SK-N-SH (cell line): ENCODE measurements at regions not wholly inside any gene's neighbourhood (a gene's known extent, or its start where the extent isn't known, plus 50 kb on each side); places are given as distances from the start of the nearest gene placed in this dataset.

ENCODE experiments used
- CTCF ChIA-PET: fragments of 300-600, 350-600 bp; formaldehyde crosslinking; extraction: SDS; loops from one replicate; lab custom pipeline; 2021; lab: Yijun Ruan, JAX
- POLR2A ChIA-PET: fragments of 350-600 bp; sonication (Branson Sonifier 250); formaldehyde crosslinking; extraction: SDS; loops from one replicate; lab custom pipeline; 2020; ENCODE audit warnings: antibody characterized with exemption, inconsistent platforms; lab: Yijun Ruan, JAX
- DNase-seq: peaks from one replicate; pipeline ENCODE4 v3.0.0; 2012
- H2AFZ ChIP-seq: fragments of 200-600 bp; sonication (generic); 2 replicates; pipeline ENCODE4 v1.8.1; 2016; ENCODE audit warnings: antibody characterized with exemption, mild to moderate bottlenecking, low read depth
- H3F3A ChIP-seq: fragments of 200-600 bp; sonication (generic); replicated peaks from 2 replicates; pipeline ENCODE3; 2016; ENCODE audit warnings: antibody characterized with exemption, mild to moderate bottlenecking; ENCODE audit not compliant: insufficient read depth
- H3K27ac ChIP-seq, 2 experiments: fragments of 200-500 bp in 1 of 2; fragments of 200-600 bp in 1 of 2; sonication (Bioruptor generic) in 1 of 2; sonication (generic), shearing (Covaris generic) in 1 of 2; 2 replicates each; pipeline versions ENCODE4 v1.5.1 to v1.6.1; 2014 to 2016; ENCODE audit warnings: low read depth in 2 of 2, inconsistent platforms in 1 of 2, low read length in 1 of 2, mild to moderate bottlenecking in 1 of 2, mixed read lengths in 1 of 2
- H3K27me3 ChIP-seq: fragments of 200-600 bp; sonication (generic), shearing (Covaris generic); 2 replicates; pipeline ENCODE4 v1.6.1; 2016; ENCODE audit warnings: mixed run types; ENCODE audit not compliant: insufficient read depth
- H3K36me3 ChIP-seq, 2 experiments: fragments of 200-500 bp in 1 of 2; fragments of 200-600 bp in 1 of 2; sonication (Bioruptor generic) in 1 of 2; sonication (generic) in 1 of 2; replicated peaks in 1 of 2; 2 replicates each; pipeline versions ENCODE3 to v1.5.1; 2014 to 2016; ENCODE audit warnings: low read length in 1 of 2, mild to moderate bottlenecking in 1 of 2; ENCODE audit not compliant: insufficient read depth in 2 of 2, control insufficient read depth in 1 of 2
- H3K4me1 ChIP-seq, 2 experiments: fragments of 200-500 bp in 1 of 2; fragments of 200-600 bp in 1 of 2; sonication (Bioruptor generic) in 1 of 2; sonication (generic), shearing (Covaris generic) in 1 of 2; 2 replicates each; pipeline versions ENCODE4 v1.5.1 to v1.6.1; 2014 to 2016; ENCODE audit warnings: low read depth in 1 of 2, low read length in 1 of 2, mixed run types in 1 of 2; ENCODE audit not compliant: insufficient read depth in 2 of 2, control insufficient read depth in 1 of 2
- H3K4me2 ChIP-seq: fragments of 200-600 bp; sonication (generic), shearing (Covaris generic); 2 replicates; pipeline ENCODE4 v1.6.1; 2017; ENCODE audit warnings: mixed run types
- H3K4me3 ChIP-seq, 2 experiments: fragments of 200-500 bp in 1 of 2; fragments of 200-600 bp in 1 of 2; sonication (Bioruptor generic) in 1 of 2; sonication (generic), shearing (Covaris generic) in 1 of 2; 2 replicates each; pipeline versions ENCODE4 v1.5.1 to v1.8.1; 2014 to 2016; ENCODE audit warnings: low read depth in 2 of 2, inconsistent platforms in 1 of 2, low read length in 1 of 2, mild to moderate bottlenecking in 1 of 2, mixed read lengths in 1 of 2, moderate library complexity in 1 of 2
- H3K79me2 ChIP-seq: fragments of 200-600 bp; sonication (generic); 2 replicates; pipeline ENCODE4 v1.8.1; 2017; ENCODE audit warnings: mild to moderate bottlenecking; ENCODE audit not compliant: insufficient read depth
- H3K9ac ChIP-seq: fragments of 200-600 bp; sonication (generic); 2 replicates; pipeline ENCODE4 v1.6.1; 2017; ENCODE audit warnings: mixed run types
- H3K9me2 ChIP-seq: fragments of 200-600 bp; sonication (generic); 2 replicates; pipeline ENCODE4 v1.6.1; 2017; ENCODE audit warnings: mixed run types
- H3K9me3 ChIP-seq: fragments of 200-600 bp; sonication (generic); 2 replicates; pipeline ENCODE4 v1.6.1; 2017; ENCODE audit warnings: mixed run types, mild to moderate bottlenecking, moderate library complexity
- H4K20me1 ChIP-seq: fragments of 200-600 bp; sonication (generic); 2 replicates; pipeline ENCODE4 v1.6.1; 2017; ENCODE audit warnings: mild to moderate bottlenecking, mixed run types; ENCODE audit not compliant: insufficient read depth
- CHD2 ChIP-seq: fragments of 150-350 bp; IDR thresholded peaks from 2 replicates; pipeline ENCODE4 v1.6.1; 2018; ENCODE audit warnings: low read length; ENCODE audit not compliant: partially characterized antibody
- ELF1 ChIP-seq: IDR thresholded peaks from 2 replicates; pipeline ENCODE4 v1.4.0; 2012
- EP300 ChIP-seq, 2 experiments: IDR thresholded peaks; 2 replicates each; pipeline versions ENCODE4 v1.4.0 to v1.6.1; 2012; ENCODE audit warnings: borderline replicate concordance in 1 of 2, low read depth in 1 of 2, low read length in 1 of 2
- EZH2phosphoT487 ChIP-seq: fragments of 200-600 bp; sonication (generic); IDR thresholded peaks from 2 replicates; pipeline ENCODE4 v1.6.1; 2017; ENCODE audit warnings: low read depth, mixed run types, mild to moderate bottlenecking, antibody characterized with exemption, moderate library complexity, borderline replicate concordance
- FOXJ3 ChIP-seq: sonication (generic); formaldehyde crosslinking; IDR thresholded peaks from 2 replicates; pipeline ENCODE4 v1.5.1; 2020; ENCODE audit warnings: mild to moderate bottlenecking, missing genetic modification reagents
- FOXM1 ChIP-seq: IDR thresholded peaks from 2 replicates; pipeline ENCODE4 v1.4.0; 2012; ENCODE audit warnings: low read depth, mild to moderate bottlenecking
- JUND ChIP-seq: IDR thresholded peaks from 2 replicates; pipeline ENCODE4 v1.4.0; 2012
- MXI1 ChIP-seq: IDR thresholded peaks from 2 replicates; pipeline ENCODE4 v1.6.1; 2012; ENCODE audit warnings: mild to moderate bottlenecking, low read depth, low read length, improper control_type of control experiment
- RCOR1 ChIP-seq: fragments of 150-350 bp; IDR thresholded peaks from 2 replicates; pipeline ENCODE4 v1.6.1; 2017; ENCODE audit warnings: antibody characterized with exemption, low read length
- RXRA ChIP-seq: IDR thresholded peaks from 2 replicates; pipeline ENCODE4 v1.4.0; 2012; ENCODE audit warnings: low read depth, mild to moderate bottlenecking, borderline replicate concordance
- SIN3A ChIP-seq: IDR thresholded peaks from 2 replicates; pipeline ENCODE4 v1.6.1; 2012; ENCODE audit warnings: low read depth, mild to moderate bottlenecking, low read length, moderate library complexity, borderline replicate concordance
- SMC3 ChIP-seq: IDR thresholded peaks from 2 replicates; pipeline ENCODE4 v1.6.1; 2012; ENCODE audit warnings: low read depth, low read length, improper control_type of control experiment
- TAF1 ChIP-seq: IDR thresholded peaks from 2 replicates; pipeline ENCODE4 v1.6.1; 2012; ENCODE audit warnings: low read depth, mild to moderate bottlenecking, low read length, moderate library complexity, borderline replicate concordance
- TCF12 ChIP-seq: IDR thresholded peaks from 2 replicates; pipeline ENCODE4 v1.4.0; 2012
- WGBS: methylation state at CpG from one replicate; pipeline ENCODE4 v1.1.6; 2017; ENCODE audit warnings: low lambda C conversion rate; 5-methylcytosine and 5-hydroxymethylcytosine counted together
- TF ChIP-seq, protein P1 (sequence below): IDR thresholded peaks from 2 replicates; pipeline ENCODE4; 2012
- TF ChIP-seq, protein P2 (sequence below): fragments of 150-350 bp; IDR thresholded peaks from 2 replicates; pipeline ENCODE4 v1.6.1; 2017; ENCODE audit warnings: antibody characterized with exemption, low read length, low read depth, borderline replicate concordance

DNA sequence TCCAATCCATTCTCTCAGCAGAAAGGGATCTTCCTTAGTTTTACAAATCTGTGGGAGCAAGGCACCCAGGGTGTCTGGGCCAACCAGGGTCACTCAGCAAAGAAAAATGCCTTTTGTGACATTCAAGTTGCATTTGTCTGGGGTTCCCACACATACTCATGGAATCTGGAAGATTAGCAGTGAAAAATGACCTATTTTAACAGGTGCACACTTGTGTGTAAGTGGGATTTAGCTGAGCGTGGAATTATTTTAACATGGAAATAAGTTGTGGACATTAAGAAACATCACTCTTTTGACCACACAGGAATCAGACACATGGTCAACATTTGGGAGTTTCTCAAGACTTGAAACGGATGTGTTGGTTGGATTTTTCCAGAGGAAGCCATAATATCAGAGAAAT is 234.9 kb downstream of the OPA1 start:
- Histone ChIP-seq H3K27ac (no peak overlapping the region), H3K4me2 (no peak overlapping the region), H3K4me1 (peaks cover 0 to 8% of the 10 kb centered on the region in 2 experiments; a peak in 2 of 4 replicates), H4K20me1 (no peaks in the 10 kb centered on the region), H3K9me2 (no peaks in the 10 kb centered on the region), H3K4me3 (no peak overlapping the region), H3K79me2 (no peaks in the 10 kb centered on the region)
- POLR2A ChIA-PET: no interaction called here
- no peak for TF ChIP-seq FOXJ3 (CRISPR knock-in tag)
- TF ChIP-seq, all 33 proteins: peak for 0
- WGBS: 53% methylated on average over 2 of the region's 2 CpGs
- Histone ChIP-seq H3K36me3 (no peaks in the 10 kb centered on the region), H3K27me3 (no peaks in the 10 kb centered on the region), H3F3A (no peaks in the 10 kb centered on the region), H2AFZ (no peak overlapping the region), H3K9me3 (no peaks in the 10 kb centered on the region), H3K9ac (no peak overlapping the region)
- CTCF ChIA-PET: interaction anchor here (0.8 kb wide), 1 partner anchor 162 kb away, joined by 3 read pairs; no protein-coding TSS in a partner anchor
- DNase-seq: no peak

DNA sequence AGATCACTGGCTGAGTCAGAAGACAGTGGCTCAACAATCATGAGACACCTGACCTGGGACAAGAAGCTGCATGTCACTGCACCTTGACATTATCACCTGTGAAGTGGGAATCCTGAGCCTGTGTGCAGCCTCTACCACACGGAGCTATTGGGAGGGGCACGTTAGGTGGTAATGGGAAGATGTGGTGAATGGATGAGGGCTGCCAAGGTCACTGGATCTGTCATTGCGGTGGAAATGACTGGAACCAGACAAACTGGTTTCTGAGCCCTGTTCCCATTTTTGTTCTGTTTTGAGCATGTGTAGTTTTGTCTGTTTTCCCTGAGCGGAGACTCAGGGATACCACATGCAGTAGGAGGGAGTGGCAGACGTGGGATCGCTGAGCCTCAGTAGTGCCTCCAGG is 235.5 kb downstream of the OPA1 start:
- H3K4me2 ChIP-seq: no peak overlapping the region
- ChIA-PET POLR2A (no interaction called here), CTCF (interaction anchor here (0.8 kb wide), 1 partner anchor 163 kb away, joined by 3 read pairs; no protein-coding TSS in a partner anchor)
- no peak overlapping the region for H3K4me3 ChIP-seq
- no peaks in the 10 kb centered on the region for H3K79me2 ChIP-seq
- no peaks in the 10 kb centered on the region for H3K36me3 ChIP-seq
- H4K20me1 ChIP-seq: no peaks in the 10 kb centered on the region
- no peak overlapping the region for H3K9ac ChIP-seq
- 67% methylated on average over 6 of the region's 6 CpGs for WGBS
- H3K4me1 ChIP-seq: peaks cover 0 to 8% of the 10 kb centered on the region in 2 experiments; a peak in 2 of 4 replicates
- H3F3A ChIP-seq: no peaks in the 10 kb centered on the region
- no peaks in the 10 kb centered on the region for H3K27me3 ChIP-seq
- no peak for DNase-seq
- no peak for TF ChIP-seq MXI1
- no peak for TF ChIP-seq EP300 (IDR thresholded peaks at IDR 0.05; ENCODE audit: borderline replicate concordance in 1 of 2, low read depth in 1 of 2, low read length in 1 of 2)
- TF ChIP-seq FOXM1: no peak
- TF ChIP-seq TCF12: no peak
- no peak for TF ChIP-seq TAF1
- TF ChIP-seq, protein P1, sequence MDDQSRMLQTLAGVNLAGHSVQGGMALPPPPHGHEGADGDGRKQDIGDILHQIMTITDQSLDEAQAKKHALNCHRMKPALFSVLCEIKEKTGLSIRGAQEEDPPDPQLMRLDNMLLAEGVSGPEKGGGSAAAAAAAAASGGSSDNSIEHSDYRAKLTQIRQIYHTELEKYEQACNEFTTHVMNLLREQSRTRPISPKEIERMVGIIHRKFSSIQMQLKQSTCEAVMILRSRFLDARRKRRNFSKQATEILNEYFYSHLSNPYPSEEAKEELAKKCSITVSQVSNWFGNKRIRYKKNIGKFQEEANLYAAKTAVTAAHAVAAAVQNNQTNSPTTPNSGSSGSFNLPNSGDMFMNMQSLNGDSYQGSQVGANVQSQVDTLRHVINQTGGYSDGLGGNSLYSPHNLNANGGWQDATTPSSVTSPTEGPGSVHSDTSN: no peak
- no peak for TF ChIP-seq RXRA
- no peak for TF ChIP-seq RCOR1
- no peak for TF ChIP-seq SIN3A
- TF ChIP-seq, protein P2, sequence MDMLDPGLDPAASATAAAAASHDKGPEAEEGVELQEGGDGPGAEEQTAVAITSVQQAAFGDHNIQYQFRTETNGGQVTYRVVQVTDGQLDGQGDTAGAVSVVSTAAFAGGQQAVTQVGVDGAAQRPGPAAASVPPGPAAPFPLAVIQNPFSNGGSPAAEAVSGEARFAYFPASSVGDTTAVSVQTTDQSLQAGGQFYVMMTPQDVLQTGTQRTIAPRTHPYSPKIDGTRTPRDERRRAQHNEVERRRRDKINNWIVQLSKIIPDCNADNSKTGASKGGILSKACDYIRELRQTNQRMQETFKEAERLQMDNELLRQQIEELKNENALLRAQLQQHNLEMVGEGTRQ: no peak
- no peak for TF ChIP-seq JUND
- TF ChIP-seq CHD2: no peak
- no peak for TF ChIP-seq EZH2phosphoT487
- TF ChIP-seq SMC3: no peak
- no peak for TF ChIP-seq ELF1
- no peaks in the 10 kb centered on the region for H3K9me2 ChIP-seq
- H3K27ac ChIP-seq: no peak overlapping the region
- no peak overlapping the region for H2AFZ ChIP-seq
- H3K9me3 ChIP-seq: no peaks in the 10 kb centered on the region
